Colon (tissue), 2 donors: ENCODE measurements at regions not wholly inside any gene's neighbourhood (a gene's known extent, or its start where the extent isn't known, plus 50 kb on each side); places are given as distances from the start of the nearest gene placed in this dataset.

ENCODE experiments used
- FAIRE-seq: peaks from 2 replicates; lab custom pipeline; 2012; peaks lifted over from hg19 to GRCh38; lab: Jason Lieb, UNC
- donor health status: control.
- donor health status: control.

DNA sequence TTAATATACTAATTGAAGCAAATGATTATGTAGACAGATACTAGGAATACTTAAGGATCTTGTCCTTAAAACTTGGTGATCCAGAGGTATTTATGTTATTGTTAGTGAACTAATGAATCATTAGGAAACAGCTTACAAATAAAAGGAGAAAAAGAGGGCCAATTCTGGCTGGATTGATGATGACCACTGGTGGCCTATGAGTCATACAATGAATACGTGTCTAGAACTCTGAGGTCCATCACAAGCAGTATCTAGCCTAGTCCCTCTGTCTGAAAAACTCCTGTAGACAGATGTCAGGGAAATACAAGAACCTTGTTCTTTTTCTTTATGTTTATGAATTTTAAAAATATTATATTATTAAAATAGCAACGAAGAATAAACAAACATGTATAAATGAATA, 51.7 kb upstream of the RTL1 start:
- no peak for FAIRE-seq

DNA sequence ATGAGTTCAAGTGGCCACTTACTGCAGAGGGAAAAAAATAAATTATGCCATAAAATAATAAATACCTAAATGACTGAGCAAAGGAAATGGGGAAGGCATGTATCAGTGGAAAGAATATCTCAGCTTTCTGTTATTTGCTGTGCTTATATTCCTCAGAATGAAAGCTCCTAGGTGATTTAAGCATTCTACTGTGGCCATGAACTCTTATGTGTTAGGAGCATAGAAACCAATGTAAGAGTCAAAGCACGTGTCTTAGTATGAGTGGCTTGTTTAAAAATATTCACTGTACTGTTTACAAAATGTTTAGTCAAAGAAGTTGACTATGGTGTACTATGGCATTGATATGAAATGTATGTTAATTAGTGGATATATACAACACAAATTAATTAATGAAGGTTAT, 59.0 kb upstream of the RTL1 start:
- no peak for FAIRE-seq

DNA sequence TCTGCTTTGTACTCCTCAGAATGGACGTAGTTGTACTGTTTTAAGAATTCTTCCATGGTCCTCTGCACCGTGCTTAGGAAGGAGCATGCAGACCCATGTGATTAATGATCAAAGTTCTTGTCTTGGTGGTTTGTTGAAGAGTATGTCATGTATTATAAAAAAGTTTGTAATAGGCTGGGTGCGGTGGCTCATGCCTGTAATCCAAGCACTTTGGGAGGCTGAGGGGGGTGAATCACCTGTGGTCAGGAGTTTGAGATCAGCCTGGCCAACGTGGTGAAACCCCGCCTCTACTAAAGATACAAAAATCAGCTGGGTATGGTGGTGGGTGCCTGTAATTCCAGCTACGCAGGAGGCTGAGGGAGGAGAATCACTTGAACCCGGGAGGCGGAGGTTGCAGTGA, 61.8 kb upstream of the RTL1 start:
- no peak for FAIRE-seq

DNA sequence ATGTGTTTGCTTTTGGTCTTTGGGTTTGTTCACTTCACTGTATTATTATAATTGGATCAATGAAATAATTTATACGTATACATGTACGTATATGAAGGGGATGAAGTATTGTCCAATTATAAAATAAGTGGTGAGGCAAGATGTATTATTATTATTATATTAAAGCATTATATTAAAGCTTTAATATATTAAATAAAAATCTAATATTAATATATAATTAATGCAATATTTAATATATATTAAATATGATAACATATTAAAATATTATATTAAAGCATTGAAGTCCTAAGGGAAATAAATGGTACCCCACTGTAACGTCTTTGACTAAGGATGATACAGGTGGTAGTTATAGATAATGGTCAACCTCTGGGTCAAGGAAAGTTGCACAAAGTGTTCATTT, 63.7 kb upstream of the RTL1 start:
- peak; percentile 24 for FAIRE-seq

DNA sequence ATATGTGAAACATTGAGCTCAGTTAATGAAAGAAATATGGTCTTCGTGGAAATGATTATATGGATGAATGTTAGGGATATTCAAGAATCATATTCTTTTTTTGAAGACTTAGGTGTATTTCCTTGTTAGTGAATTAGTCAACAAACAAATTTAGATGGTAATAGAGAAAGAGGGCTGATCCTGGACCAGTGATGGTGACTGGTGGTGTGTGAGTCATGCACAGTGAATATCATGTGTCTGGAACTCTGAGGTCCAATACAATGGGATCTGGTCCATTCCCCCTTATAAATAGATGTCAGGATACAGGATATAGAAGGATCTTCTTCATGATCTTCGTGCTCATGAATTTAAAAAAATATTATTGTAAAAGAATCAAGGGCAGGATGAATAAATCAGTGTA, 64.4 kb upstream of the RTL1 start:
- FAIRE-seq: no peak

DNA sequence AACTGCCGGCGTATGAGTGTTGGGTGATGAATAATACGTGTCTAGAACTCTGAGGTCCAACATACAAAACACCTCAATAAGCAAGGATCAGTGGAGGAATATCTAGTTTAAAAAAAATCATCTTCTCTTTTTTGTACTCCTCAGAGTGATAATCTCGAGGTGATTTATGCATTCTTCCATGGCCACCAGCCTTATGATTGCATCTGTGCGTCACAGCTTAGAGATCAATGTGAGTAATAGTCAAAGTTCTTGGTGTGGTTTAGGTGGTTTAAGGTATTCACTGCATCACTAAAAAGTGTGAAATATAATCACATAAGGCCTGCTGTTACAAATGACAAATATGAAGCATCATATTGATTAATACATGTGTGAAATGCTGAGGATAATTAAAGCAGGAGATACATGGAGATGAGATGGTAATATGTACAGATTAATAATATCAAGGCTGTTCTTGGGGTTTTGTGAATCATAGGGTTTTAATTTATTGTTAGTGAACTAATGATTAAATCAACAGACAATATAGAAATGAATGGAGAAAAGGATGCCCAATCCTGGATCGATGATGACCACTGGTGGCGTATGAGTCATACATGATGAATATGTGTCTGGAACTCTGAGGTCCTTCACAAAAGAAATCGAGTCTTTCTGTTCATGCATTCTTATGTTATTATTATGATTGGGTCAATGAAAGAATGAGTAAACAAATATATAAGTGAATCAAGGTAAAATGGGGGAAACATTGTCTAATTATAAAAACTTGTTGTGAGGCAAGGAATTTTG, 68.8 kb upstream of the RTL1 start:
- no peak for FAIRE-seq

DNA sequence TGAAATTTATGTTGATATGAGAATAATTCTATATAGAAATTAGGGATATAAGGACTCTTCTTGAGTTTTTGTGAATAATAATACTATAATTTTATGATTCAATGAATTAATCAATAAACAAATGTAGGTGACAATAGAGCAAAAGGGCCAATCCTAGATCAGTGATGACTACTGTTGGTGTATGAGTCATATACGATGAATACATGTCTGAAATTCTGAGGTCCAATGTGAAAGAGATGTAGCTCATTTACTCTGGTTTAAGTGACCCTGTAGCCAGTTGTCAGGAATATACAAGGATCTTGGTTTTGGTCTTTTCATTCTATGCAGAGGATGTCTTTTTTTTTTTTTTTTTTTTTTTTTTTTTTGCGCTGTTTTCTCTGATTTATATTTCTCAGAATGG, 72.1 kb upstream of the RTL1 start:
- FAIRE-seq: no peak

DNA sequence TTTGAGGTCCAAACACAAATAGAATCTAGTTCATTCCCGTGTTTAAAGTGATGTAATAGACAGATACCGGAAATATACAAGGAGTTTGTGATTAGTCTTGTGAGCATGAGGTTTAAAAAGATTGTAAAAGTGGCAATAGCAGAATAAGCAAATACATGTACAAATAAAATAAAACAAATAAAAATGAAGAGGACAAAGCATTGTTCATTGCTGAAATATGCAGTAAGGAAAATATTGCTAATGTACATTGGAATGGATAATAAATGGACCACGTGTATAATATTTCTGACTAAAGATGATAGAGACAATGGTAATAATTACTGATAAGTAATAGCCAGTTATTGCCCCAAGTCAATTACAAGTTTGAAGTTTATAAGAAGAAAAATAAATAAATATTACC, 75.6 kb upstream of the RTL1 start:
- FAIRE-seq: no peak

DNA sequence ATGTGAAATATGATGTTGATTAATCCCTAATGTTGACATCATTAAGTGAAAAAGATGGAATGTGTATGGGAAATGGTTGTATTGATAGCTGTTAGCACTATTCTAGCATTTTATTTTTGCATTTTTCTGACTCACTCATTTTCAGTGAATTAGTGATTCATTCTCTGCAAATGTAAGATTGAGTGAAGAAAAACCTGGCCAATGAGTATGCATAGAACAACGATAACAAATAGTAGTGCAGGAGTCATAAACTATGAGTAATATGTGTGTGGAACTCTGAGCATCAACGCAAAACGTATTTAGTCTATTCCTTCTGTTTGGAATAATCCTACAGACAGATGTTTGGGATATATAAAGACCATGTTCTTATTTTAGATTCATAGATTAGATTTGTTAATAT, 76.3 kb upstream of the RTL1 start:
- FAIRE-seq: no peak

DNA sequence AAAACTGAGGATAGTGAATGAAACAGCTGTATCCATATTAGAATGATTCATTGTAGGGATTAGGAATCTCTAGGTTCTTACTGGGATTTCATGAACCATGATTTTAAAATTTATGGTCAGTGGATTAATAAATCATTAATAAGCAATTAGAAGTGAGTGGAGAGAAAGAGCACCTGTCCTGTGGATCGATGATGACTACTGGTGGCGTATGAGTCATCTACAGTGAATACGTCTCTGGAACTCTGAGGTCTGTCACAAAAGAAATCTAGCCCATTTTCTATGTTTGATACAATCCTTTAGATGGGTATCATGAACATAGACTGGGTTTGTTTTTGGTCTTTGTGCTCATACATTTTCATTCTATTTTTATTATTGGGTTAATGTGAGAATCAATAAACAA, 77.3 kb upstream of the RTL1 start:
- FAIRE-seq: no peak

DNA sequence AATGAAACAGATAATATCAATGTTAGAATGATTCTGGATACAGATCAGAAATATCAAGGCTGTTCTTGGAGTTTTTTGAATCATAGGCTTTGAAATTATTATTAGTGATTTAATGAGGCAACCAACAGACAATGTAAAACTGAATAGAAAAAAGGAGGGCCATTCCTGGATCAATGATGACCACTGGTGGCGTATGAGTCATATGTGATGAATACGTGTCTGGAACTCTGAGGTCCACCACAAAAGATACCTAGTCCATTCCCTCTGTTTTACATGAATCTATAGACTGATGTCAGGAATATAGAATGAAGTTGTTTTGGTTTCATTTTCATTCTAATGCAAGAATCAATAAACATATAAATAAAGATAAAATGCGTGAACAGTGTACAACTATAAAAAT, 78.3 kb upstream of the RTL1 start:
- no peak for FAIRE-seq

DNA sequence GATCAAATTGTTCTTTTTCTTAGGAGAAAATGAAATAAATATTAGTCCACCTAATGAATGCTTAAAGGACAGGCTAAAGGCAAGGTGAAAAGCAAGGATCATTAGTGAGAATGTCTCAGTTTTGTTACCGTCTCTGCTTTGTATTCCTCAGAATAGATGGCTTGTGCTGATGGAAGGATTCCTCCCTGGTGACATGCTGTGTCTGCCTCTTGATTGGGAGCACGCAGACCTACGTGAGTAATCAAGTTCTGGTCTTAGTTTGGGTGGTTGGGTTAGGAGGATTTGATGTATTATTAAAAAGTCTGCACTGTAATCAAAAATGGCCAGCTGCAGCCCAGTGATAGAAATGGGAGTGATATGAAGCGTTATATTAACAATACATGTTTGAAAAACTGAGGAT, 78.8 kb upstream of the RTL1 start:
- FAIRE-seq: no peak

DNA sequence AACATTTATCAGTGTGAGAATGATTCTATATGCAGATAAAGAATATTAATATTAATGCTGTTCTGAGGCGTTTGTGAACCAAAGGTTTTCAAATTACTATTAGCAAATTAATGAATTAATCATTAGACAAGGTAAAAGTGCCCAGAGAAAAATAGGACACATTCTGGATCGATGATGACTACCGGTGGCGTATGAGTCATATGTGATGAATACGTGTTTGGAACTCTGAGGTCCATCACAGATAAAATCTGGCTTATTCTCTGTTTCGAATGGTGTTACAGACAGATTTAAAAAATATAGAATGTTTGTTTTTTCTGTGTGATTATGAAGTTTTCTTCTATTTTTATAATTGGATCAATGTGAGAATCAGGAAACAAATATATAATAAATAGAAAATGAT, 79.2 kb upstream of the RTL1 start:
- FAIRE-seq: no peak

DNA sequence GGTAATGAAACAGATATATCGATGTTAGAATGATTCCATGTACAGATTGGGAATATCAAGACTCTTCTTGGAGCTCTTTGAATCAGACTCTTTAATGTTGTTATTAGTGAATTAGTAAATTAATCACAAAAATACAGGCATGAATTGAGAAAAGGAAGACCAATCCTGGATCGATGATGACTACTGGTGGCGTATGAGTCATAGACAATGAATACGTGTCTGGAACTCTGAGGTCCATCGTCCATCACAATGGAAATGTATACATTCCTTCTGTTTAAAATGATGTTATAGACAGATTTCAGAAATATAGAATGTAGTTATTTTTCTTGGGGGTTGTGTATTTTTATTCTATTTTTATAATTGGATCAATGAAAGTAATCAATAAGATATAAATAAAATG, 80.2 kb upstream of the RTL1 start:
- FAIRE-seq: no peak

DNA sequence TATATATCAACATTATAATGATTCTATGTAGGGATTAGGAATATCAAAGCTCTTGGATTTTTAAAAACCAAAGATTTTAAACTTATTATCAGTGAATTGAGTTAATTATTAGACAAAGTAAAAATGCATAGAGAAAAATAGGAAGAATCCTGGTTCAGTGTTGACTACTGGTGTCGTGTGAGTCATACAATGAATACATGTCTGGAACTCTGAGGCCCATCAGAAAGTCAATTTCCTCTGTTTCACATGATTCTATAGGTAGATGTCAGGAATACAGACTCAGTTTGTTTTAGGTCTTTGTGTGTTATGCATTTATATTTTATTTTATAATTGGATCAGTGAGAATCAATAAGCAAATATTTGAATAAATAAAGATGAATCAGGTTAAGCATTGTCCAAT, 84.5 kb upstream of the RTL1 start:
- FAIRE-seq: no peak

DNA sequence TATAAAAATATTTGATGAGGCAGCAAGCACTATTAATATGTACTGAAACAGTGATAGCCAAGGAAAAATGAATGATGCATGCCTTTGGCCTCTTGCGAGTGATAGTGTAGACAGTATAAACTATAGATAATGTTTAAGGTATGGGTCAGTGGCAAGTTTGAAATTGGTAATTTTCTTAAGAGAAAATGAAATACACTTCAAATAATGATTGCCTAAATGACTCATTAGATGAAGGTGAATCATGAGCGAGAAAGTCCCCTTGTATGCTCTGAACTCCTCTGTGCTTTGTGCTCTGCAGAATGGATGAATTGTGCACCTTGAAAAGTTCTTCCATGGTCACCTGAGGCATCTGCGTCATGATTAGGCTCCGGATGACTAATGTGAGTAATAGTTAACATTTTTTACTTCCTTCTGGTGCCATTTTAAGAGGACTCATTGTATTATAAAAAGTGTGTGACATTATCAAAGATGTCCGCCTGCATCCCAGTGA, 84.9 kb upstream of the RTL1 start:
- FAIRE-seq: no peak

DNA sequence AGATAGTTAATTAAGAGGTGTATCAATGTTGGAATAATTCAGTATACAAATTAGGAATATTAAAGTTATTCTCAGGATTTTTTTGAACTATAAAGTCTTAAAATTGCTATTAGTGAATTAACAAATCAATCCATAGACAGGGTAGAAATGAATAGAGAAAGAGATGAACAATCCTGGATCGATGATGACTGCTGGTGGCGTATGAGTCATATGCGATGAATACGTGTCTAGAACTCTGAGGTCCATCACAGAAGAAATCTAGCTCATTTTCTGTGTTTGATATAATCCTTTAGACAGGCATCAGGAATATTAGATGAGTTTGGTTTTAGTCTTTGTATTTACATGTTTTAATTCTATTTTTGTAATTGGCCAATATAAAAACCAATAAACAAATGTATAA, 85.4 kb upstream of the RTL1 start:
- FAIRE-seq: no peak

DNA sequence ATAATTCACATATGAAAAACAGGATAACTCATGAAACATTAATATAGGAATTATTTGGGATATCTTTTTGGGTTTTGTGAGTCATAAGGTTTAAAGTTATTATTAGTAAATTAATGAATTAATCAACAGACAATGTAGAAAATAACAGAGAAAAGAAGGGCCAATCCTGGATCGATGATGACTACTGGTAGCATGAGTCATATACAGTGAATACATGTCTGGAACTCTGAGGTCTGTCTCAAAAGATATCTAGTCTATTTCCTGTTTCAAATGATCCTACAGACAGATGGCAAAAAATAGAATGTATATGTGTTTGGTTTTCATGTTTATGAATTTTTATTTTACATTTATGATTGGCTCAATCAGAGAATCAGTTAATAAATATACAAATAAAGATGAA, 86.4 kb upstream of the RTL1 start:
- FAIRE-seq: no peak

DNA sequence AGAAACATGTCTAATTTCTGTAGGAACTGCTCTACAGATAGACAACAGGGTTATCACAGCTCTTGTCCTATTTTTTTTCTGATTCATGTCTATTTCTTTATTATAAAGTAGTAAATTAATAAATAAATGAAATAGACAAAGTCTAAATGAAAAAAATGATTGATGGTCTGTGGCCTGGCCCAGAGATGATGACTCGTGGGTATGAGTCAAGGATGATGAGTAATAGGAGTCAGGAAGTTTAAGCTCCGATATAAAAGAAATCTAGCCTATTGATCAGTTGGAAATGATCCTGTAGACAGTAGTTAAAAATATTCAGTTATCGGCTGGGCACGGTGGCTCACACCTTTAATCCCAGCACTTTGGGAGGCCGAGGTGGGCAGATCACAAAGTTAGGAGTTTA, 90.6 kb upstream of the RTL1 start:
- FAIRE-seq: no peak

DNA sequence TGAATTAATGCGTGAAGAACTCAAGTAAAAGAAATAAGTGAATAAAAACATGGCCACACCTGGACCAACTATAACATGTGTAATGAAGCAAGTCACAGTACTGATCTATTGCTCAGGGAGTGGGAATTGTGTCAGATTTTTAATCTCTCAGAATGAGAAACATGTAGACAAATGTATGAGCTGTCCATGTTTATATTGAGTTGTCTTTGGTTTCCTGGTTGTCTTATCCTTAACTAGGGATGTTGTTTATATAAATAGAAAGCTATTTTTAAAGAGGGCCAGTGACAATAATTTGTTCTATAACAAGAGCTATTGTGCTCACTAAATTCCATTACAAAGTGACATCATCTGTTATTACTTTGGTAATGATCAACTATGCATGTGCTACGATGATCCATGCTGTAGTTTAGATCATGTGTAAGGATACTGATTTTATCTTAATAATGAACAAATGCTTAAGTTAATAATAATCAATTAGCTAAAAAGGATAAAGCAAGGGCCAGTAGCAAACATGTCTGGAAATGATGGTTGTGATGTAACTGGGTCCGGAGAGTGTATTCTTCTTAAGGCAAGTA, 91.3 kb upstream of the RTL1 start:
- FAIRE-seq: no peak

DNA sequence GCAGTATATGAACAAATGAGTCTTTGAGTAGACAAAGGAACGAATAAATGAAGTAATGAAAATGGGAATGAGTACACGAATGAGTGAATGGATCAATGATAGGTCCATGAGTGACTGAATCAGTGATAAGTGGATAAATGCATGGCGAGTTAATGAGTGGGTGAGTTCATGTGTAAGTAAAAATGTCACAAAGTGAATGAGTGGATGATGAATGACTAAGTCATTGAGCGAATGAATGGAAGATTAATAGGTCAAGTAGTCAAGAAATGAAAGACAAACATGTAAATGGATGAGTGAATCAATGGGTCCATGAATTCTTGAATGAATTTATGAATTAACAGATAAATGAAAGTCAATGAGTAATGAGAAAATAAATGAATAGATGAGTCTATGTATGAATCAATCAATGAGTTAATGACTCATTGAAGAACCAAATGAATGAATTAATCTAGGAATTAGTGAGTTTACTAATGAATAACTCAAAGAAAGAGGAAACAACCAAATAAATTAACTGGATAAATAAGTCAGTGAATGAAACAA, 97.3 kb upstream of the RTL1 start:
- no peak for FAIRE-seq

DNA sequence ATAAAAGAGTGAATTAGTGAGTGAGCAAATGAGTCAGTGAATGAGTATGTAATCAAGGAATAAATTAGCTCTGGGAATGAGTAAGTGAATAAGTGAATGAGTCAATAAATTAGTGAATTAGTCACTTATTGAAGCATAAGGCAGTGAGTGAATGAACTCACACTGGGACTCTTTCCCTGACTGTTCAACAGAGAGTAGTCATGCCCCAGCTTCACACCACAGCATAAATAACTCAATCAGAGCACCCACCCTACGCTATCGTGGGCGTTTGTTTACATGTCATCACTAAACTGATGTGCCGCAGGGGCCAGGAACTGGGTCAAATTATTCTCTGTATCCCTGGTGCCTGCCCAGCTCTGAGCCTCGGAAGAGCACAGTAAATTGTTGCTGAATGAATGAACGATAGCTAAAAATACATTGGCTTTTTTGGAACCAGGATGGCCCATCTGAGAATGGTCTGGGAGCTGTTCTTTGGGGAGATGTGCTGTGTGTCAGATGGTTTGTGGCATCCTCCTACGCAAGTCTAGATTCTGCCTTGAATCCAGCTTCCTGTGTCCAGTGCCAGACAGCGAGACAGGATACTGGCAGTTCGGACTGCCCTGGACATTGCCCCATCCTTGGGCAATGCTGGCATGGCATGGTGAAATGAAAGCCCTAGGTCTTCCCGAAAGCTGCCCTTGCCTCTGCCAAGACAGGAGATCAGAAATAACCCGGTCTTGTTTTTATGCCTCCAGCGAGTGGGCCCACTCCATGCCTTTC, 98.0 kb upstream of the RTL1 start:
- no peak for FAIRE-seq

DNA sequence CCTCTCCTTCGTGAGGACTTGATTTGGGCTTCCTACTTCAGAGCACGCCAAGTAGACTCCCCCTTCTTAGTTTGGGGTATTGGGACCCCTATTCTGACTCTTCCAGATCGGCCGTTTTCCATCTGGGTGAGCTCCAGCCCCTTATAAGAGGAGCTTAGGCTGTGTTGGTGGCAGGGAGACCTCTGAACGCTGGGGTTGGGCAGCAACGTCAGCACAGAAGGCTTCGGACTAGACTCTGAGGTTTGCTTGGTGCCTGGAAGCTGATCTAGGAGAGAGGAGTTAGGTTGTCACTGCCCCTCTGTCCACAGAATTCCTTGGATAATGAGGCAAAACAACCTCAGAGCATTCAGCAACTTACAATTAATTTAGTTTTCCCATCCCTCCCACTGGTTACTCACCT, 99.2 kb upstream of the RTL1 start:
- FAIRE-seq: no peak
